Neuronal stem cell (in vitro differentiated cells): ENCODE measurements at regions not wholly inside any gene's neighbourhood (a gene's known extent, or its start where the extent isn't known, plus 50 kb on each side); places are given as distances from the start of the nearest gene placed in this dataset.

ENCODE experiments used
- DNase-seq: peaks from one replicate; pipeline ENCODE4 v3.0.0-alpha.2; 2013; ENCODE audit warnings: low spot score
- H2AFZ ChIP-seq: one replicate; pipeline ENCODE4 v1.6.1; 2013; ENCODE audit warnings: mild to moderate bottlenecking, low read length, inconsistent platforms
- H2AK5ac ChIP-seq: 2 replicates; pipeline ENCODE4 v1.6.1; 2013; ENCODE audit warnings: low read depth, mild to moderate bottlenecking, inconsistent platforms, low read length, moderate library complexity, mixed read lengths
- H2BK120ac ChIP-seq: 2 replicates; pipeline ENCODE4 v1.6.1; 2013; ENCODE audit warnings: low read depth, mild to moderate bottlenecking, inconsistent platforms, low read length, moderate library complexity, mixed read lengths
- H2BK12ac ChIP-seq: one replicate; pipeline ENCODE4 v1.6.1; 2013; ENCODE audit warnings: low read length, inconsistent platforms
- H2BK15ac ChIP-seq: 2 replicates; pipeline ENCODE4 v1.6.1; 2013; ENCODE audit warnings: mild to moderate bottlenecking, low read length, inconsistent platforms, mixed read lengths
- H2BK5ac ChIP-seq: one replicate; pipeline ENCODE4 v1.6.1; 2013; ENCODE audit warnings: inconsistent platforms, mild to moderate bottlenecking, low read length, moderate library complexity
- H3K14ac ChIP-seq: one replicate; pipeline ENCODE4 v1.6.1; 2013; ENCODE audit warnings: low read length, inconsistent platforms
- H3K18ac ChIP-seq: 2 replicates; pipeline ENCODE4 v1.6.1; 2013; ENCODE audit warnings: low read length, inconsistent platforms
- H3K23ac ChIP-seq: 2 replicates; pipeline ENCODE4 v1.6.1; 2013; ENCODE audit warnings: low read depth, mild to moderate bottlenecking, mixed read lengths, low read length, inconsistent platforms; ENCODE audit not compliant: poor library complexity
- H3K27ac ChIP-seq: replicated peaks from 3 replicates; pipeline ENCODE4 v1.5.1; 2013; ENCODE audit warnings: low read length, inconsistent platforms
- H3K27me3 ChIP-seq, 3 experiments: 2 replicates each; pipeline ENCODE4 v1.6.1; 2013; ENCODE audit warnings: low read length in 3 of 3, mild to moderate bottlenecking in 2 of 3, inconsistent platforms in 1 of 3, low read depth in 1 of 3, mixed read lengths in 1 of 3, moderate library complexity in 1 of 3; ENCODE audit not compliant: control insufficient read depth in 3 of 3, insufficient read depth in 3 of 3
- H3K36me3 ChIP-seq, 2 donors: replicated peaks in 1 of 2; 2 replicates each; pipeline ENCODE4 v1.6.1; 2013; ENCODE audit warnings: low read length in 2 of 2; ENCODE audit not compliant: control insufficient read depth in 2 of 2, insufficient read depth in 2 of 2
- H3K4ac ChIP-seq: 2 replicates; pipeline ENCODE4 v1.6.1; 2013; ENCODE audit warnings: inconsistent platforms, mild to moderate bottlenecking, low read length, moderate library complexity
- H3K4me1 ChIP-seq, 2 donors: 1 replicate in 1 of 2; 2 replicates in 1 of 2; pipeline ENCODE4 v1.6.1; 2013; ENCODE audit warnings: low read length in 2 of 2, low read depth in 1 of 2; ENCODE audit not compliant: control insufficient read depth in 2 of 2, insufficient read depth in 1 of 2
- H3K4me2 ChIP-seq: one replicate; pipeline ENCODE4 v1.6.1; 2013; ENCODE audit warnings: mild to moderate bottlenecking, low read length, inconsistent platforms; ENCODE audit not compliant: insufficient read depth, poor library complexity, severe bottlenecking
- H3K4me3 ChIP-seq, 2 donors: 2 replicates each; pipeline ENCODE4 v1.5.1; 2013; ENCODE audit warnings: low read length in 2 of 2, mild to moderate bottlenecking in 2 of 2, inconsistent platforms in 1 of 2, moderate library complexity in 1 of 2
- H3K79me1 ChIP-seq: one replicate; pipeline ENCODE4 v1.6.1; 2013; ENCODE audit warnings: low read depth, mild to moderate bottlenecking, inconsistent platforms, low read length, moderate library complexity
- H3K9ac ChIP-seq: one replicate; pipeline ENCODE4 v1.6.1; 2013; ENCODE audit warnings: mild to moderate bottlenecking, low read depth, low read length, inconsistent platforms; ENCODE audit not compliant: poor library complexity
- H3K9me3 ChIP-seq, 2 donors: replicated peaks in 1 of 2; 2 replicates each; pipeline versions ENCODE3 to v1.6.1; 2013; ENCODE audit warnings: low read length in 2 of 2, mild to moderate bottlenecking in 2 of 2, inconsistent platforms in 1 of 2, low read depth in 1 of 2, mixed read lengths in 1 of 2, moderate library complexity in 1 of 2; ENCODE audit not compliant: control insufficient read depth in 2 of 2, insufficient read depth in 1 of 2
- H4K8ac ChIP-seq: one replicate; pipeline ENCODE4 v1.6.1; 2013; ENCODE audit warnings: low read depth, mild to moderate bottlenecking, inconsistent platforms, low read length, moderate library complexity
- H4K91ac ChIP-seq: one replicate; pipeline ENCODE4 v1.6.1; 2013; ENCODE audit warnings: low read length, low read depth, mild to moderate bottlenecking, inconsistent platforms; ENCODE audit not compliant: poor library complexity
- WGBS, 2 donors: extraction: QIAGEN DNeasy Blood & Tissue Kit; methylation state at CpG; one replicate each; pipeline ENCODE4 v1.1.7; 2013; ENCODE audit warnings: missing lambda C conversion rate in 2 of 2, mixed read lengths in 1 of 2; ENCODE audit not compliant: insufficient read length in 2 of 2, insufficient replicate concordance in 1 of 2; ENCODE audit errors: extremely low coverage in 2 of 2; 5-methylcytosine and 5-hydroxymethylcytosine counted together

DNA sequence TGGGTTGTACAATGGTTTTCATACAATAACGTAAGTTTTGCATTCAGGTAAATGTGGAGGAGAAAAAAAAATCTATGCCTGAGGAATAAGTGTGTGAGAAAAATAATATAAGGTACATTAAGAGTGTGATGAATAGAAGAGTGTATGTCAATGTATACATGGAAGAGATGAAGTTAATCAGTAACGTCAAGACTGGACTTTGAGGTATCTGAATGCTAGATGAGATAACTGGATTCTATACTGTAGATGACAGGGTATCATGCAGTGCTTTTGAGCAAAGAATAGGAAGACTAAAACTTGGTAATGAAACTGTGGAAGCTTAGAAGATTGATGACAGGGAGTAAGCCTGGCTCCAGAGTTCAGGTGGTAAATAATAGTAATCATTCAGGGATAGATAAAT lies 666.7 kb upstream of the SGO1 start:
- Histone ChIP-seq H4K91ac (no peak overlapping the region), H3K9me3 (no peaks in the 10 kb centered on the region), H2BK15ac (no peak overlapping the region), H3K27ac (no peak overlapping the region), H2BK5ac (no peak overlapping the region), H3K36me3 (no peaks in the 10 kb centered on the region), H3K27me3 (no peaks in the 10 kb centered on the region), H3K79me1 (no peaks in the 10 kb centered on the region), H2BK12ac (no peak overlapping the region), H2BK120ac (no peak overlapping the region), H3K23ac (no peak overlapping the region), H3K4me2 (no peak overlapping the region), H3K4me1 (no peaks in the 10 kb centered on the region), H3K4me3 (no peak overlapping the region), H3K18ac (no peak overlapping the region), H2AK5ac (no peak overlapping the region), H2AFZ (no peak overlapping the region), H3K9ac (no peak overlapping the region), H4K8ac (no peak overlapping the region), H3K14ac (no peak overlapping the region), H3K4ac (no peak overlapping the region)
- DNase-seq = no peak
- 100% methylated on average over 1 of the region's 2 CpGs; no CpG with 5 or more reads in 1 of the 2 donors for WGBS, 2 donors

DNA sequence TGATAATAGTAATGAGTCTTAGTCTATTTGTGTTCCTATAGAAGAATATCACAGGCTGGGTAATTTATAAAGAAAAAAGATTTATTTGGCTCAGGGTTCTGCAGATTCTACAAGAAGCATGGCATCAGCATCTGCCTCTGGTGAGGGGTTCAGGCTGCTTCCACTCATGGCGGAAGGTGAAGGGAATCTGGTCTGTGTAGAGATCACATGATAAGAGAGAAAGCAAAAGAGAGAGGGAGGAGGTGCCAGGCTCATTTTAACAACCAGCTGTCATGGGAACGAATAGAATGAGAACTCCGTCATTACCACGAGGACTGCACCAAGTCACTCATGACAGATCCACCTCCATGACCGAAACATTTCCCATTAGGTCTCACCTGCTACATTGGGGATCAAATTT lies 664.0 kb upstream of the SGO1 start:
- H3K27ac ChIP-seq = no peak overlapping the region
- H3K4me3 ChIP-seq = no peak overlapping the region
- H2BK5ac ChIP-seq = no peak overlapping the region
- no peaks in the 10 kb centered on the region for H3K27me3 ChIP-seq
- no peak for DNase-seq
- no peaks in the 10 kb centered on the region for H3K36me3 ChIP-seq
- no peak overlapping the region for H3K9ac ChIP-seq
- H2BK15ac ChIP-seq = no peak overlapping the region
- no peak overlapping the region for H2AFZ ChIP-seq
- H3K4me2 ChIP-seq = no peak overlapping the region
- no peak overlapping the region for H2AK5ac ChIP-seq
- no peak overlapping the region for H4K91ac ChIP-seq
- H2BK12ac ChIP-seq = no peak overlapping the region
- no peak overlapping the region for H3K18ac ChIP-seq
- H2BK120ac ChIP-seq = no peak overlapping the region
- H4K8ac ChIP-seq = no peak overlapping the region
- no peak overlapping the region for H3K14ac ChIP-seq
- WGBS, 2 donors = no CpG with 5 or more reads among the region's 5 CpGs
- H3K23ac ChIP-seq = no peak overlapping the region
- H3K4ac ChIP-seq = no peak overlapping the region
- H3K4me1 ChIP-seq = peaks cover 0 to 2% of the 10 kb centered on the region in 2 donors
- peaks cover 0 to 2% of the 10 kb centered on the region in 2 donors for H3K9me3 ChIP-seq
- no peaks in the 10 kb centered on the region for H3K79me1 ChIP-seq

DNA sequence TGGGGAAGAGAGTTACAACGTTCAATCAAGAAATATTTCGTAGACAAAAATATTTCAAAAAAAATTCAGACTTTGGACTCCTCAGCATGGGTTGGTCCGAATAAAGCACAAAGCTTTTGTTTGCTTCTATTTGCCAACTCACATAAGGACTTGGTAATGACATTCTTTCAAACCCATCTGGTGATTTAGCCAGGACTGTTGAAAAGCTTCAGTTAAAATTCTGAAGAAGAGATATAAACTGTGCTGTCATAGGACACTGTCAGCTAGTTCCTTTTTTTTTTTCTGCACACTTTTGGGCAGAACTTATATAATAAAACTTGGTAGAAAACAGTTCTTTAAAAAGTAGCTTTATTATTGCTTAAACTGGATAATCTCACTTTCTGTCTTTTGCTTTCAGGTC lies 660.8 kb upstream of the SGO1 start:
- no peak overlapping the region for H3K27ac ChIP-seq

DNA sequence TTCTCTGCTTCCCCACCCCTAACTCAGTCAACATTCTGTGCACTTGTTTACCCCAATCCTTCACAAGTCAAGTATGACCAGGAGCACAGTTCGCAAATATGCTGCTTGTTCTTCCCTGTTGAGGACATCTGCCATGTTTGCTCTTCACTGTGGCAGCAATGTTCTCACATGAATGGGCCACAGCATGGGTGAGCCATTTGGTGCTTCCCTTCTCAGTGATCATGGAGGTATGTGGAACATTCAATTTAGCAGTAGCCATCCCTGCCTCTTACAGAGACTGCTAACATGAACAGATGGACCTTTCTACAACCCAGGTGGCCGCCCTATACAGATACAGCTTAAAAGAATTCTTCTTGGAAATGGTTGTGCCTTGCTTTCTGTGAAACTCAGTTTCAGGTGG lies 660.1 kb upstream of the SGO1 start:
- peaks cover 0 to 2% of the 10 kb centered on the region in 2 donors for H3K4me1 ChIP-seq
- no peak overlapping the region for H3K14ac ChIP-seq
- no peak overlapping the region for H2BK15ac ChIP-seq
- no peak overlapping the region for H4K91ac ChIP-seq
- no peak overlapping the region for H3K4ac ChIP-seq
- no peaks in the 10 kb centered on the region for H3K79me1 ChIP-seq
- no peak overlapping the region for H2BK120ac ChIP-seq
- no peak overlapping the region for H3K4me3 ChIP-seq
- peaks cover 0 to 2% of the 10 kb centered on the region in 2 donors for H3K9me3 ChIP-seq
- no peak overlapping the region for H2AFZ ChIP-seq
- WGBS, 2 donors = no CpG with 5 or more reads among the region's 2 CpGs
- no peaks in the 10 kb centered on the region for H3K36me3 ChIP-seq
- no peaks in the 10 kb centered on the region for H3K27me3 ChIP-seq
- no peak overlapping the region for H2BK5ac ChIP-seq
- H2AK5ac ChIP-seq = no peak overlapping the region
- no peak overlapping the region for H3K23ac ChIP-seq
- H2BK12ac ChIP-seq = no peak overlapping the region
- no peak overlapping the region for H3K18ac ChIP-seq
- no peak overlapping the region for H3K9ac ChIP-seq
- DNase-seq = no peak
- H3K4me2 ChIP-seq = no peak overlapping the region
- no peak overlapping the region for H3K27ac ChIP-seq
- H4K8ac ChIP-seq = no peak overlapping the region

More for the DNA sequence above, 660.8 kb upstream of the SGO1 start:
- WGBS, 2 donors = no CpG with 5 or more reads among the region's 3 CpGs
- H3K4me1 ChIP-seq = peaks cover 0 to 2% of the 10 kb centered on the region in 2 donors
- no peak overlapping the region for H4K91ac ChIP-seq
- no peak overlapping the region for H3K4me2 ChIP-seq
- no peak overlapping the region for H2BK15ac ChIP-seq
- H3K27me3 ChIP-seq = no peaks in the 10 kb centered on the region
- no peak overlapping the region for H3K4ac ChIP-seq
- H3K9me3 ChIP-seq = peaks cover 0 to 2% of the 10 kb centered on the region in 2 donors
- H3K18ac ChIP-seq = no peak overlapping the region
- no peak overlapping the region for H2BK120ac ChIP-seq
- H2AK5ac ChIP-seq = no peak overlapping the region
- no peak overlapping the region for H4K8ac ChIP-seq
- no peak overlapping the region for H3K9ac ChIP-seq
- H2BK12ac ChIP-seq = no peak overlapping the region
- H2AFZ ChIP-seq = no peak overlapping the region
- no peak overlapping the region for H3K14ac ChIP-seq
- H2BK5ac ChIP-seq = no peak overlapping the region
- no peaks in the 10 kb centered on the region for H3K36me3 ChIP-seq
- H3K4me3 ChIP-seq = no peak overlapping the region
- no peak overlapping the region for H3K23ac ChIP-seq
- no peaks in the 10 kb centered on the region for H3K79me1 ChIP-seq
- DNase-seq = no peak
